ENCODE measurements at regions not wholly inside any gene's neighbourhood (a gene's known extent, or its start where the extent isn't known, plus 50 kb on each side); places are given as distances from the start of the nearest gene placed in this dataset.
"Not testable (repeated sequence)": the region's sequence is repeated elsewhere in the genome, so short reads cannot be mapped to it uniquely, and the experiment has no call there.

- TF ChIP-seq ZNF274 (IDR thresholded peaks at IDR 0.05; ENCODE audit: low read depth, low read length); YY1 (IDR thresholded peaks at IDR 0.05; ENCODE audit: insufficient read depth, insufficient read length): not testable (repeated sequence)
Observed at GRCh38 chr6:102758536-102758935, 1365.0 kb downstream of the GRIK2 start.
